Mesothelial cell of epicardium (in vitro differentiated cells): ENCODE measurements at regions not wholly inside any gene's neighbourhood (a gene's known extent, or its start where the extent isn't known, plus 50 kb on each side); places are given as distances from the start of the nearest gene placed in this dataset.

Source experiments
- DNase-seq, 2 experiments: peaks; one replicate each; pipeline ENCODE4 v3.0.0; 2021; ENCODE audit warnings: low spot score in 2 of 2; ENCODE audit not compliant: unreplicated experiment in 2 of 2
- H3K27ac Mint-ChIP-seq: 2 replicates; pipeline ENCODE4 v1.8.0; 2021; ENCODE audit warnings: mixed read lengths
- H3K27me3 Mint-ChIP-seq: 2 replicates; pipeline ENCODE4 v1.8.0; 2021; ENCODE audit warnings: low read depth, mixed read lengths
- H3K36me3 Mint-ChIP-seq: 2 replicates; pipeline ENCODE4 v1.8.0; 2021; ENCODE audit warnings: mixed read lengths
- H3K4me1 Mint-ChIP-seq: 2 replicates; pipeline ENCODE4 v1.8.0; 2021; ENCODE audit warnings: mixed read lengths
- H3K4me3 Mint-ChIP-seq: 2 replicates; pipeline ENCODE4 v1.8.0; 2021; ENCODE audit warnings: mild to moderate bottlenecking, moderate library complexity, mixed read lengths
- H3K9me3 Mint-ChIP-seq: 2 replicates; pipeline ENCODE4 v1.8.0; 2021; ENCODE audit warnings: mixed read lengths
- CTCF ChIP-seq: fragments of 200-600 bp; sonication (generic); IDR thresholded peaks from one replicate; pipeline ENCODE4 v1.5.0; 2021; ENCODE audit warnings: antibody characterized with exemption; ENCODE audit not compliant: unreplicated experiment

GRCh38 chr13:34578471-34578870, 363.6 kb upstream of the NBEA start:
- DNase-seq = no peak
- no peak for TF ChIP-seq CTCF
- H3K36me3 Mint-ChIP-seq = no peaks in the 10 kb centered on the region
- no peaks in the 10 kb centered on the region for H3K27me3 Mint-ChIP-seq
- H3K27ac Mint-ChIP-seq = no peak overlapping the region
- no peaks in the 10 kb centered on the region for H3K9me3 Mint-ChIP-seq
- peaks cover 18% of the 10 kb centered on the region for H3K4me1 Mint-ChIP-seq
- no peak overlapping the region for H3K4me3 Mint-ChIP-seq

GRCh38 chr13:34578917-34579316, 363.2 kb upstream of the NBEA start:
- H3K36me3 Mint-ChIP-seq = no peaks in the 10 kb centered on the region
- H3K9me3 Mint-ChIP-seq = no peaks in the 10 kb centered on the region

GRCh38 chr13:34583181-34583580, 358.9 kb upstream of the NBEA start:
- Mint-ChIP-seq H3K27me3 (no peaks in the 10 kb centered on the region), H3K4me1 (peaks cover 22% of the 10 kb centered on the region), H3K36me3 (no peaks in the 10 kb centered on the region), H3K27ac (peak overlapping the region; percentile 61), H3K9me3 (peaks cover 4% of the 10 kb centered on the region), H3K4me3 (no peak overlapping the region)
- no peak for TF ChIP-seq CTCF
- no peak for DNase-seq

More at GRCh38 chr13:34578917-34579316, 363.2 kb upstream of the NBEA start:
- Mint-ChIP-seq H3K27me3 (no peaks in the 10 kb centered on the region), H3K4me3 (no peak overlapping the region), H3K27ac (no peak overlapping the region), H3K4me1 (peaks cover 20% of the 10 kb centered on the region)
- DNase-seq = no peak
- no peak for TF ChIP-seq CTCF

GRCh38 chr13:34587576-34587975, 354.5 kb upstream of the NBEA start:
- TF ChIP-seq CTCF = no peak
- no peak for DNase-seq
- Mint-ChIP-seq H3K36me3 (no peaks in the 10 kb centered on the region), H3K4me3 (no peak overlapping the region), H3K27ac (no peak overlapping the region), H3K27me3 (no peaks in the 10 kb centered on the region), H3K4me1 (peaks cover 15% of the 10 kb centered on the region), H3K9me3 (peaks cover 8% of the 10 kb centered on the region)

- no peaks in the 10 kb centered on the region for H3K36me3 Mint-ChIP-seq
- peaks cover 8% of the 10 kb centered on the region for H3K9me3 Mint-ChIP-seq
- H3K27ac Mint-ChIP-seq = no peak overlapping the region
- TF ChIP-seq CTCF = no peak
- DNase-seq = no peak
- peaks cover 9% of the 10 kb centered on the region for H3K4me1 Mint-ChIP-seq
- no peaks in the 10 kb centered on the region for H3K27me3 Mint-ChIP-seq
- H3K4me3 Mint-ChIP-seq = no peak overlapping the region
These were observed 353.7 kb upstream of the NBEA start for GRCh38 chr13:34588362-34588761.

- peaks cover 4% of the 10 kb centered on the region for H3K4me1 Mint-ChIP-seq
- no peaks in the 10 kb centered on the region for H3K27me3 Mint-ChIP-seq
- peaks cover 8% of the 10 kb centered on the region for H3K9me3 Mint-ChIP-seq
- no peak overlapping the region for H3K4me3 Mint-ChIP-seq
- H3K36me3 Mint-ChIP-seq = no peaks in the 10 kb centered on the region
- TF ChIP-seq CTCF = no peak
- H3K27ac Mint-ChIP-seq = no peak overlapping the region
- DNase-seq = no peak
These were observed 352.5 kb upstream of the NBEA start for GRCh38 chr13:34589581-34589980.
